ENCODE measurements at regions not wholly inside any gene's neighbourhood (a gene's known extent, or its start where the extent isn't known, plus 50 kb on each side); places are given as distances from the start of the nearest gene placed in this dataset.

DNA sequence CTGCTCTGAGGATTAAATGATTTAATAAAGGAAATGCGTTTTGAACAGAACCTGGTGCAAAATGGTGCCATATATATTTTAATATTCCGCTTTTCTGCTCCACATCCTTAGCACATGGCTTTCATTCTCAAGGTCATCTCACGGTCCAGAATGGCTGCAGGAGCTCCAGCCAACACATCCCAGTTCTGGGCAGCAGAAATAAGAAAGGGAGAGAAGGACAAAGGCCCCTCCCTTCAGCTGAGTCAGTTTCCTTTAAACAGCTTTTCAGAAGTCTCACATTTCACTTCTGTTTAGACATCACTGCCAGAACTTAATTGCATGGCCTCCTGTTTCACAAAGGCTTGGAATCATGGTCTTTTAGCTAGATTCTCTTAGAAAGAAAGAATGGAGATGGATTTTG, 75.2 kb upstream of the LRRN2 start:
- TF ChIP-seq, protein P1, sequence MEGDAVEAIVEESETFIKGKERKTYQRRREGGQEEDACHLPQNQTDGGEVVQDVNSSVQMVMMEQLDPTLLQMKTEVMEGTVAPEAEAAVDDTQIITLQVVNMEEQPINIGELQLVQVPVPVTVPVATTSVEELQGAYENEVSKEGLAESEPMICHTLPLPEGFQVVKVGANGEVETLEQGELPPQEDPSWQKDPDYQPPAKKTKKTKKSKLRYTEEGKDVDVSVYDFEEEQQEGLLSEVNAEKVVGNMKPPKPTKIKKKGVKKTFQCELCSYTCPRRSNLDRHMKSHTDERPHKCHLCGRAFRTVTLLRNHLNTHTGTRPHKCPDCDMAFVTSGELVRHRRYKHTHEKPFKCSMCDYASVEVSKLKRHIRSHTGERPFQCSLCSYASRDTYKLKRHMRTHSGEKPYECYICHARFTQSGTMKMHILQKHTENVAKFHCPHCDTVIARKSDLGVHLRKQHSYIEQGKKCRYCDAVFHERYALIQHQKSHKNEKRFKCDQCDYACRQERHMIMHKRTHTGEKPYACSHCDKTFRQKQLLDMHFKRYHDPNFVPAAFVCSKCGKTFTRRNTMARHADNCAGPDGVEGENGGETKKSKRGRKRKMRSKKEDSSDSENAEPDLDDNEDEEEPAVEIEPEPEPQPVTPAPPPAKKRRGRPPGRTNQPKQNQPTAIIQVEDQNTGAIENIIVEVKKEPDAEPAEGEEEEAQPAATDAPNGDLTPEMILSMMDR (IDR thresholded peaks at IDR 0.05), result no peak
- no peak for TF ChIP-seq POLR2A (IDR thresholded peaks at IDR 0.05)

All from uterus (tissue), 2 donors.